CD14-positive monocyte (primary cell): ENCODE measurements at regions not wholly inside any gene's neighbourhood (a gene's known extent, or its start where the extent isn't known, plus 50 kb on each side); places are given as distances from the start of the nearest gene placed in this dataset.

Source experiments
- DNase-seq, 3 donors: peaks; one replicate each; pipeline ENCODE4 v3.0.0-alpha.2; 2011 to 2022
- H2AFZ ChIP-seq: 2 replicates; pipeline ENCODE4 v1.6.0; 2012; ENCODE audit warnings: mild to moderate bottlenecking, low read depth, low read length, inconsistent platforms; ENCODE audit not compliant: insufficient read depth, poor library complexity, severe bottlenecking
- H3K27ac ChIP-seq, 2 donors: 1 replicate in 1 of 2; 2 replicates in 1 of 2; pipeline ENCODE4 v1.5.1; 2012 to 2013; ENCODE audit warnings: low read length in 2 of 2, control low read depth in 1 of 2, inconsistent platforms in 1 of 2, low read depth in 1 of 2, mild to moderate bottlenecking in 1 of 2
- H3K27me3 ChIP-seq, 2 donors: one replicate each; pipeline versions ENCODE4 v1.6.0 to v1.6.1; 2011 to 2013; ENCODE audit warnings: low read length in 2 of 2; ENCODE audit not compliant: control insufficient read depth in 2 of 2, insufficient read depth in 2 of 2
- H3K36me3 ChIP-seq, 2 donors: replicated peaks in 1 of 2; 1 replicate in 1 of 2; 2 replicates in 1 of 2; pipeline versions ENCODE4 v1.5.1 to v1.6.1; 2012 to 2013; ENCODE audit warnings: low read length in 2 of 2, control low read depth in 1 of 2, inconsistent platforms in 1 of 2, mild to moderate bottlenecking in 1 of 2; ENCODE audit not compliant: insufficient read depth in 2 of 2, control insufficient read depth in 1 of 2
- H3K4me1 ChIP-seq, 2 donors: 1 replicate in 1 of 2; 2 replicates in 1 of 2; pipeline versions ENCODE4 v1.5.1 to v1.6.1; 2012 to 2013; ENCODE audit warnings: low read length in 2 of 2, control low read depth in 1 of 2, inconsistent platforms in 1 of 2, mild to moderate bottlenecking in 1 of 2, moderate library complexity in 1 of 2; ENCODE audit not compliant: insufficient read depth in 2 of 2, control insufficient read depth in 1 of 2
- H3K4me2 ChIP-seq: replicated peaks from 2 replicates; pipeline ENCODE3; 2012; ENCODE audit warnings: low read length, moderate library complexity, mild to moderate bottlenecking; ENCODE audit not compliant: poor library complexity, severe bottlenecking; ENCODE audit errors: extremely low read depth
- H3K4me3 ChIP-seq, 3 experiments: fragments of 200-600 bp in 1 of 3; sonication (generic) in 1 of 3; replicated peaks in 1 of 3; 1 replicate in 2 of 3; 2 replicates in 1 of 3; pipeline ENCODE4 v1.5.1; 2011 to 2013; ENCODE audit warnings: low read length in 3 of 3, mild to moderate bottlenecking in 3 of 3, control low read depth in 2 of 3, low read depth in 2 of 3, inconsistent platforms in 1 of 3, moderate library complexity in 1 of 3
- H3K79me2 ChIP-seq: 2 replicates; pipeline ENCODE4 v1.6.0; 2012; ENCODE audit warnings: mild to moderate bottlenecking, control low read depth, inconsistent platforms, low read length, moderate library complexity; ENCODE audit not compliant: insufficient read depth
- H3K9ac ChIP-seq: 2 replicates; pipeline ENCODE4 v1.6.0; 2017; ENCODE audit warnings: low read length, mild to moderate bottlenecking; ENCODE audit not compliant: insufficient read depth, poor library complexity, severe bottlenecking
- H3K9me3 ChIP-seq, 2 donors: replicated peaks in 1 of 2; 1 replicate in 1 of 2; 2 replicates in 1 of 2; pipeline versions ENCODE4 v1.5.1 to v1.6.1; 2012 to 2013; ENCODE audit warnings: low read length in 2 of 2, control low read depth in 1 of 2; ENCODE audit not compliant: control insufficient read depth in 1 of 2, insufficient read depth in 1 of 2
- H4K20me1 ChIP-seq: 2 replicates; pipeline ENCODE4 v1.6.0; 2012; ENCODE audit warnings: mild to moderate bottlenecking, low read length, control low read depth, moderate library complexity; ENCODE audit not compliant: insufficient read depth
- H3K27ac Mint-ChIP-seq, 7 donors: one replicate each; pipeline ENCODE4 v1.8.0; 2020; ENCODE audit warnings: mild to moderate bottlenecking in 7 of 7, mixed read lengths in 7 of 7, moderate library complexity in 6 of 7, inconsistent platforms in 2 of 7
- H3K27me3 Mint-ChIP-seq, 3 donors: one replicate each; pipeline ENCODE4 v1.8.0; 2021 to 2022; ENCODE audit warnings: low read depth in 3 of 3, mild to moderate bottlenecking in 3 of 3, mixed read lengths in 3 of 3, moderate library complexity in 3 of 3, inconsistent platforms in 1 of 3
- H3K36me3 Mint-ChIP-seq, 2 donors: one replicate each; pipeline ENCODE4 v1.8.0; 2020; ENCODE audit warnings: mixed read lengths in 2 of 2, inconsistent platforms in 1 of 2, mild to moderate bottlenecking in 1 of 2
- H3K4me1 Mint-ChIP-seq: one replicate; pipeline ENCODE4 v1.8.0; 2020; ENCODE audit warnings: mild to moderate bottlenecking, mixed read lengths
- H3K4me3 Mint-ChIP-seq, 2 donors: one replicate each; pipeline ENCODE4 v1.8.0; 2020; ENCODE audit warnings: mild to moderate bottlenecking in 2 of 2, mixed read lengths in 2 of 2, moderate library complexity in 1 of 2
- H3K9me3 Mint-ChIP-seq, 7 donors: one replicate each; pipeline ENCODE4 v1.8.0; 2020 to 2022; ENCODE audit warnings: mixed read lengths in 7 of 7, mild to moderate bottlenecking in 6 of 7, moderate library complexity in 6 of 7, inconsistent platforms in 2 of 7
- CTCF ChIP-seq: fragments of 200-600 bp; IDR thresholded peaks from one replicate; pipeline ENCODE4 v1.8.0; 2022; ENCODE audit warnings: antibody characterized with exemption, mild to moderate bottlenecking
- WGBS: methylation state at CpG from one replicate; pipeline ENCODE4 v1.1.5; 2013; ENCODE audit warnings: missing lambda C conversion rate; ENCODE audit not compliant: insufficient coverage; 5-methylcytosine and 5-hydroxymethylcytosine counted together
- intact Hi-C, 2 donors: fragments of 100-400 bp; cut with micrococcal nuclease; formaldehyde crosslinking; loops; one replicate each; pipeline versions ENCODE4 v1.15.0 to v1.15.1; 2023

GRCh38 chr9:124197177-124198095, 60.3 kb upstream of the NEK6 start:
- WGBS, result 23% methylated on average over 9 of the region's 14 CpGs
- Histone ChIP-seq H3K9ac (peak overlapping the region; percentile 53), H4K20me1 (no peaks in the 10 kb centered on the region), H3K79me2 (no peaks in the 10 kb centered on the region), H3K27me3 (no peaks in the 10 kb centered on the region), H3K4me1 (peaks cover 58 to 62% of the 10 kb centered on the region in 2 donors), H3K4me2 (peak overlapping the region; percentile 37), H3K36me3 (no peaks in the 10 kb centered on the region), H3K27ac (peak overlapping the region; percentile 70 to 93), H2AFZ (peak overlapping the region; percentile 68), H3K4me3 (peak overlapping the region in 2 of 3 experiments; percentile 23 to 50), H3K9me3 (no peaks in the 10 kb centered on the region)
- H3K36me3 Mint-ChIP-seq, result peaks cover 4 to 5% of the 10 kb centered on the region in 2 donors
- H3K4me1 Mint-ChIP-seq, result peaks cover 73% of the 10 kb centered on the region
- peak; percentile 92 to 97 (median 94) for DNase-seq
- peak; percentile 31 for TF ChIP-seq CTCF
- peaks cover 0 to 7% (median 4%) of the 10 kb centered on the region in 7 donors for H3K9me3 Mint-ChIP-seq
- peak overlapping the region; percentile 7 to 77 for H3K4me3 Mint-ChIP-seq
- peaks cover 0 to 4% (median 0%) of the 10 kb centered on the region in 3 donors for H3K27me3 Mint-ChIP-seq
- intact Hi-C loops, result loop anchor here (5.0 to 10.0 kb wide), 3 partner anchors 63 to 90 kb away; no protein-coding TSS in a partner anchor
- H3K27ac Mint-ChIP-seq, result peak overlapping the region; percentile 92 to 99 (median 96)

GRCh38 chr9:124198331-124198730, 59.4 kb upstream of the NEK6 start:
- Histone ChIP-seq H4K20me1 (no peaks in the 10 kb centered on the region), H3K9me3 (no peaks in the 10 kb centered on the region), H3K27ac (peak overlapping the region in 1 of 2 donors; percentile 70), H3K9ac (no peak overlapping the region), H3K27me3 (no peaks in the 10 kb centered on the region), H3K79me2 (no peaks in the 10 kb centered on the region), H3K36me3 (no peaks in the 10 kb centered on the region), H3K4me1 (peaks cover 67 to 71% of the 10 kb centered on the region in 2 donors), H2AFZ (no peak overlapping the region), H3K4me2 (no peak overlapping the region), H3K4me3 (no peak overlapping the region)
- peaks cover 78% of the 10 kb centered on the region for H3K4me1 Mint-ChIP-seq
- TF ChIP-seq CTCF, result no peak
- 88% methylated on average over 2 of the region's 5 CpGs for WGBS
- peaks cover 0 to 7% (median 4%) of the 10 kb centered on the region in 7 donors for H3K9me3 Mint-ChIP-seq
- H3K4me3 Mint-ChIP-seq, result no peak overlapping the region
- DNase-seq, result no peak
- H3K27ac Mint-ChIP-seq, result peak overlapping the region in 6 of 7 donors; percentile 35 to 99 (median 96)
- peaks cover 0 to 2% (median 0%) of the 10 kb centered on the region in 3 donors for H3K27me3 Mint-ChIP-seq
- intact Hi-C loops, result loop anchor here (5.0 to 10.0 kb wide), 3 partner anchors 64 to 89 kb away; no protein-coding TSS in a partner anchor
- H3K36me3 Mint-ChIP-seq, result peaks cover 4 to 5% of the 10 kb centered on the region in 2 donors
